Mesenchymal stem cell (in vitro differentiated cells and primary cell): ENCODE measurements at regions not wholly inside any gene's neighbourhood (a gene's known extent, or its start where the extent isn't known, plus 50 kb on each side); places are given as distances from the start of the nearest gene placed in this dataset.

ENCODE experiments used
- DNase-seq: peaks from one replicate; pipeline ENCODE4 v3.0.0-alpha.2; 2013
- H2AFZ ChIP-seq: one replicate; pipeline ENCODE4 v1.6.1; 2013; ENCODE audit warnings: low read depth, mild to moderate bottlenecking, control low read depth, inconsistent platforms, low read length, moderate library complexity
- H2AK5ac ChIP-seq: 2 replicates; pipeline ENCODE4 v1.6.1; 2013; ENCODE audit warnings: low read length, moderate library complexity, mild to moderate bottlenecking, inconsistent platforms; ENCODE audit not compliant: severe bottlenecking
- H2BK120ac ChIP-seq: one replicate; pipeline ENCODE4 v1.6.1; 2013; ENCODE audit warnings: low read depth, mild to moderate bottlenecking, inconsistent platforms, low read length, moderate library complexity
- H2BK12ac ChIP-seq, 2 experiments: one replicate each; pipeline ENCODE4 v1.6.1; 2013; ENCODE audit warnings: inconsistent platforms in 2 of 2, low read length in 2 of 2, mild to moderate bottlenecking in 2 of 2, moderate library complexity in 2 of 2, control low read depth in 1 of 2
- H2BK15ac ChIP-seq: one replicate; pipeline ENCODE4 v1.6.1; 2013; ENCODE audit warnings: mild to moderate bottlenecking, low read depth, inconsistent platforms; ENCODE audit not compliant: poor library complexity, severe bottlenecking
- H2BK5ac ChIP-seq: 2 replicates; pipeline ENCODE4 v1.6.1; 2013; ENCODE audit warnings: low read depth, mild to moderate bottlenecking, low read length, control low read depth, inconsistent platforms; ENCODE audit not compliant: poor library complexity, severe bottlenecking
- H3K14ac ChIP-seq, 2 experiments: one replicate each; pipeline ENCODE4 v1.6.1; 2013; ENCODE audit warnings: inconsistent platforms in 2 of 2, low read length in 2 of 2, control low read depth in 1 of 2, mild to moderate bottlenecking in 1 of 2, moderate library complexity in 1 of 2
- H3K18ac ChIP-seq, 2 experiments: one replicate each; pipeline ENCODE4 v1.6.1; 2013; ENCODE audit warnings: inconsistent platforms in 2 of 2, low read length in 2 of 2, control low read depth in 1 of 2, low read depth in 1 of 2, mild to moderate bottlenecking in 1 of 2
- H3K23ac ChIP-seq, 2 experiments: one replicate each; pipeline ENCODE4 v1.6.1; 2013; ENCODE audit warnings: inconsistent platforms in 2 of 2, low read length in 2 of 2, mild to moderate bottlenecking in 2 of 2, moderate library complexity in 2 of 2, control low read depth in 1 of 2
- H3K27ac ChIP-seq: 2 replicates; pipeline ENCODE4 v1.5.1; 2013; ENCODE audit warnings: mild to moderate bottlenecking, moderate library complexity, low read length, control low read depth, inconsistent platforms; ENCODE audit not compliant: poor library complexity, severe bottlenecking
- H3K27me3 ChIP-seq, 2 experiments: 2 replicates each; pipeline versions ENCODE4 v1.6.1 to v1.7.0; 2013; ENCODE audit warnings: low read length in 2 of 2, mild to moderate bottlenecking in 2 of 2, moderate library complexity in 2 of 2, control low read depth in 1 of 2, inconsistent platforms in 1 of 2; ENCODE audit not compliant: control insufficient read depth in 1 of 2, insufficient read depth in 1 of 2
- H3K36me3 ChIP-seq, 2 experiments: 2 replicates each; pipeline versions ENCODE4 v1.6.1 to v1.7.0; 2013; ENCODE audit warnings: low read length in 2 of 2, control low read depth in 1 of 2, inconsistent platforms in 1 of 2, low read depth in 1 of 2, mild to moderate bottlenecking in 1 of 2; ENCODE audit not compliant: insufficient read depth in 2 of 2, control insufficient read depth in 1 of 2
- H3K4ac ChIP-seq, 2 experiments: one replicate each; pipeline ENCODE4 v1.6.1; 2013; ENCODE audit warnings: inconsistent platforms in 2 of 2, low read length in 2 of 2, mild to moderate bottlenecking in 2 of 2, moderate library complexity in 2 of 2, control low read depth in 1 of 2, low read depth in 1 of 2
- H3K4me1 ChIP-seq: 2 replicates; pipeline ENCODE4 v1.6.1; 2013; ENCODE audit warnings: low read depth, low read length, control low read depth; ENCODE audit not compliant: control insufficient read depth, insufficient read depth
- H3K4me2 ChIP-seq: 2 replicates; pipeline ENCODE4 v1.6.1; 2013; ENCODE audit warnings: low read length, mild to moderate bottlenecking, inconsistent platforms; ENCODE audit not compliant: poor library complexity, severe bottlenecking
- H3K4me3 ChIP-seq, 2 experiments: 2 replicates each; pipeline versions ENCODE4 v1.5.1 to v1.7.0; 2013; ENCODE audit warnings: low read length in 2 of 2, mild to moderate bottlenecking in 2 of 2, control low read depth in 1 of 2, low read depth in 1 of 2; ENCODE audit not compliant: insufficient read depth in 1 of 2
- H3K79me1 ChIP-seq: replicated peaks from 2 replicates; pipeline ENCODE4 v1.6.1; 2013; ENCODE audit warnings: mild to moderate bottlenecking, control low read depth, low read length, inconsistent platforms; ENCODE audit not compliant: poor library complexity, severe bottlenecking
- H3K9ac ChIP-seq: 2 replicates; pipeline ENCODE4 v1.7.0; 2013; ENCODE audit warnings: mild to moderate bottlenecking, low read length, moderate library complexity
- H3K9me3 ChIP-seq: 2 replicates; pipeline ENCODE4 v1.7.0; 2013; ENCODE audit warnings: mild to moderate bottlenecking, low read length; ENCODE audit not compliant: control insufficient read depth
- H4K8ac ChIP-seq: one replicate; pipeline ENCODE4 v1.6.1; 2013; ENCODE audit warnings: inconsistent platforms, mild to moderate bottlenecking, low read length, moderate library complexity
- H4K91ac ChIP-seq: one replicate; pipeline ENCODE4 v1.6.1; 2013; ENCODE audit warnings: mild to moderate bottlenecking, low read length, inconsistent platforms
- WGBS: methylation state at CpG from one replicate; pipeline ENCODE4 v1.1.7; 2013; ENCODE audit warnings: mixed read lengths; 5-methylcytosine and 5-hydroxymethylcytosine counted together

DNA sequence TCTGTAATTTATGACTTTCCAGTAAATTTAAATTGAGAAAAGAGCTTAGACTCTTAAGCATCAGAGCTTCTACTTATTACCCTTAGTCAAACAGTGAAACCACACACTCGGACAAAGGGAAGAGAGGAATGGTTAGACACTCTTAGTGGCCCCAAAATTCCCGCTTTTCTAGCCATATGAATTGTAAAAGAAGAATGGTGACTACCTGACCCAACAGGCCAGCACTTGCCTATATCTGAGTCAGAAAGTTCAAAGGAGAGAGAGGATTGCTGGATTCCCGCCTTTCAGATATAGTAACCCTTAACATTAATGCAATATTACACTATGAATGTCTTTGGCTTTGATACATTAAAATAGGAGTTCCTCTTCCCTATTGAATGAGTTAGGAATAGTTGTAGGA lies 317.3 kb downstream of the PCDH17 start:
- Histone ChIP-seq H2BK120ac (no peak overlapping the region), H3K4me3 (no peak overlapping the region), H3K23ac (no peak overlapping the region), H3K14ac (no peak overlapping the region), H3K9me3 (peaks cover 25% of the 10 kb centered on the region), H3K4ac (no peak overlapping the region), H3K9ac (no peak overlapping the region), H3K79me1 (no peaks in the 10 kb centered on the region), H2AFZ (no peak overlapping the region), H3K4me1 (no peaks in the 10 kb centered on the region), H3K27me3 (no peaks in the 10 kb centered on the region), H2AK5ac (no peak overlapping the region), H4K91ac (no peak overlapping the region), H3K18ac (no peak overlapping the region), H2BK12ac (no peak overlapping the region), H4K8ac (no peak overlapping the region), H3K4me2 (no peak overlapping the region), H2BK15ac (no peak overlapping the region), H3K36me3 (no peaks in the 10 kb centered on the region), H2BK5ac (no peak overlapping the region), H3K27ac (no peak overlapping the region)
- 94% methylated on average over 2 of the region's 3 CpGs for WGBS
- DNase-seq: no peak

DNA sequence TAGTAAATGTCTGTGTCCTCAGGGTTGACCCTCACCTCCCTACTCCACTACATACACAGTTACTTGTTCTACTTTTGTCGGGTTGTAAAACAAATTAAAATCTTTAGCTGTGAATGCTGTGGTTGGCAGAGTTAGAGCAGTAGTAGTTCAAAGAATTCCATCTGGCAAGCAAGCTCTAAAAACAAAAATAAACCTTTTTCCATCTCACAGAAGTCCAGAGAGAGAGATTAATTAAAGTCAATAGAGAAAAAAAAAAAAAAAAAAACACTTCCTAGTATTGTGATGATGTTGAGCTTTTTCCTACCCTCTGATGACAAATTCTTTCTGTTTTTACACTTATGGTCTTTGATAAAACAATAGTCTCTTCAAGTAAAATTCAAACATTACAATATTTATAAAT lies 338.4 kb downstream of the PCDH17 start:
- no peak overlapping the region for H3K18ac ChIP-seq
- no peak overlapping the region for H3K4me2 ChIP-seq
- DNase-seq: no peak
- no peak overlapping the region for H3K4me3 ChIP-seq
- no peak overlapping the region for H4K91ac ChIP-seq
- no peaks in the 10 kb centered on the region for H3K27me3 ChIP-seq
- no peak overlapping the region for H2BK120ac ChIP-seq
- no peak overlapping the region for H2AFZ ChIP-seq
- no CpG with 5 or more reads among the region's 1 CpG for WGBS
- H3K14ac ChIP-seq: no peak overlapping the region
- H3K36me3 ChIP-seq: no peaks in the 10 kb centered on the region
- H4K8ac ChIP-seq: no peak overlapping the region
- H2BK12ac ChIP-seq: no peak overlapping the region
- no peaks in the 10 kb centered on the region for H3K4me1 ChIP-seq
- peaks cover 20% of the 10 kb centered on the region for H3K9me3 ChIP-seq
- no peaks in the 10 kb centered on the region for H3K79me1 ChIP-seq
- no peak overlapping the region for H3K4ac ChIP-seq
- H3K27ac ChIP-seq: no peak overlapping the region
- H2BK5ac ChIP-seq: no peak overlapping the region
- no peak overlapping the region for H2BK15ac ChIP-seq
- H3K23ac ChIP-seq: no peak overlapping the region
- no peak overlapping the region for H3K9ac ChIP-seq
- no peak overlapping the region for H2AK5ac ChIP-seq

DNA sequence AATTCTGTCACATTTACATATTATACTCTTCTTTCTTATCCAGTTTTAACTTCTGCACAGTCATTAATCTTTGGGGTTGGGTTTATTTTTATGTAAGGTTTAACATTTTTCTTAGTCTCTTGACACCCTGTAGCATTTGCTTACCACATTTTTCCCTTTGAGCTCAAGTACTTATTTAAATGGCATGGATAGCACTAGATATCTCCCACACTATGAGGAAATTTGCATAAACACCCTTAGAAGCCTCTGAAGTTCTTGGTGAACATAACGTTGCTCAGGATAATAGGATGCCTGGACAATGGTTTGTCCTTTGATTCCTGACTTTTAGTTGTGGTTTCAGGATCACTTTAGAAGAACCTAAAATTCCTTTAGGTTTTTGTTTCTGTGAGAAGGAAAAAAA lies 338.9 kb downstream of the PCDH17 start:
- Histone ChIP-seq H2BK5ac (no peak overlapping the region), H3K4me1 (no peaks in the 10 kb centered on the region), H4K91ac (no peak overlapping the region), H4K8ac (no peak overlapping the region), H2AK5ac (no peak overlapping the region), H3K18ac (no peak overlapping the region), H3K4me3 (no peak overlapping the region), H3K14ac (no peak overlapping the region), H3K79me1 (no peaks in the 10 kb centered on the region), H2BK12ac (no peak overlapping the region), H3K9ac (no peak overlapping the region), H3K4me2 (no peak overlapping the region), H3K27ac (no peak overlapping the region), H3K36me3 (no peaks in the 10 kb centered on the region), H2BK120ac (no peak overlapping the region), H3K9me3 (peaks cover 20% of the 10 kb centered on the region), H2BK15ac (no peak overlapping the region), H3K4ac (no peak overlapping the region), H3K23ac (no peak overlapping the region), H3K27me3 (no peaks in the 10 kb centered on the region), H2AFZ (no peak overlapping the region)
- WGBS: 22% methylated on average over 1 of the region's 1 CpG
- no peak for DNase-seq

GRCh38 chr13:57982782-57983181 lies 351.2 kb downstream of the PCDH17 start:
- H3K4me2 ChIP-seq: no peak overlapping the region
- H2BK15ac ChIP-seq: no peak overlapping the region
- H3K4ac ChIP-seq: no peak overlapping the region
- no peaks in the 10 kb centered on the region for H3K4me1 ChIP-seq
- H2AK5ac ChIP-seq: no peak overlapping the region
- no peak overlapping the region for H3K23ac ChIP-seq
- H3K18ac ChIP-seq: no peak overlapping the region
- H3K14ac ChIP-seq: no peak overlapping the region
- no peaks in the 10 kb centered on the region for H3K79me1 ChIP-seq
- H2BK5ac ChIP-seq: no peak overlapping the region
- no peaks in the 10 kb centered on the region for H3K27me3 ChIP-seq
- DNase-seq: no peak
- no peak overlapping the region for H3K27ac ChIP-seq
- peaks cover 23% of the 10 kb centered on the region for H3K9me3 ChIP-seq
- H4K8ac ChIP-seq: no peak overlapping the region
- no peak overlapping the region for H2BK120ac ChIP-seq
- no peak overlapping the region for H3K9ac ChIP-seq
- no peak overlapping the region for H2BK12ac ChIP-seq
- no peak overlapping the region for H2AFZ ChIP-seq
- H4K91ac ChIP-seq: no peak overlapping the region
- no peak overlapping the region for H3K4me3 ChIP-seq
- no peaks in the 10 kb centered on the region for H3K36me3 ChIP-seq
